GM21423 (cell line): ENCODE measurements at regions not wholly inside any gene's neighbourhood (a gene's known extent, or its start where the extent isn't known, plus 50 kb on each side); places are given as distances from the start of the nearest gene placed in this dataset.
A peak's percentile ranks its signal among the peaks of the same experiment; 100 is the strongest.
"Not testable (repeated sequence)": the region's sequence is repeated elsewhere in the genome, so short reads cannot be mapped to it uniquely, and the experiment has no call there.

ENCODE experiments used
- ATAC-seq: cut with Tn5 transposase; IDR thresholded peaks from one replicate; pipeline ENCODE4 v1.9.1; 2021; ENCODE audit warnings: mild to moderate bottlenecking, moderate library complexity; ENCODE audit not compliant: unreplicated experiment

DNA sequence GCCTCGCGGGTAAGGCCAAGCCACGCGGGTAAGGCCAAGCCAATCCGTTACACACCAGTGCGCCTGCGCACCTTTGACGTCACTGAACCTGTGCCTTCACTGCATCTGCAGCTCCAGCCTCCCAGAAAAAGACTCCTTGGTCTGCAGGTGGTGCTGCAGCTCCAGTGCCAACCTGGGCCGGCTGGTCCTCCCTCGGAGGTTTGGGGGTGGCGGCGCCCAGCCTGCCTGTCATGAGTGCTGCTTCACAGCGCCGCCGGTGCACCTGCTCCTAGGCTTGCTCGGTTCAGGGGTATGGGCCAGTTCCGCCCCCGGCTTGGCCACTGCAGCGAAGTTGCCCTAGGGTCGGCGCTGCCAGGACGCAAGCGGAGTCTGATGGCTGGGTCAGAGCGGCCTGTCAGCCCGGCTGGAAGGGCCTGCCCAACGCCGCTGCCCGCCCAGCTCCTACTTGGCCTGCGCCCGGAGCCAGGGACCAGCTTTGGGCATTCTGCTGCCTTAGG lies 146.6 kb downstream of the USP22 start:
- no peak for ATAC-seq

DNA sequence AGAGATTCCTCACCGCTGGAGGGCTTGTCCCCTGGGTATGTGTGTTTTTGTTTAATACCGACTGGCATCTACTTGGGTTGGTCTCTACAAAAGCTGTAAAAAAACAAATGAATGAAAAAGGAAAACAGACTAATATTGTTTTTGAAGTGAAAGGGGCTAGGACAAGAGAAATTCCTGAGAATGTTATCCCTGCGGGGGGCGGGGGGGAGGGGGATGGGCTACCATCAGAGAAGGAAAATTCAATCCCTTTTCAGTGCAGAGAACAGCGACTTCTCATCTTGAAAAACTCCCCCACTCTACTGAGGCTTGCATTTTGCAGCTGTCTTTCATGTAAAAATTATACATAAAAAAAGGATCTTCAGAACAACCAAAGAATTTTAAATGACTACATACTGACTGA lies 144.1 kb downstream of the USP22 start:
- ATAC-seq = not testable (repeated sequence)

DNA sequence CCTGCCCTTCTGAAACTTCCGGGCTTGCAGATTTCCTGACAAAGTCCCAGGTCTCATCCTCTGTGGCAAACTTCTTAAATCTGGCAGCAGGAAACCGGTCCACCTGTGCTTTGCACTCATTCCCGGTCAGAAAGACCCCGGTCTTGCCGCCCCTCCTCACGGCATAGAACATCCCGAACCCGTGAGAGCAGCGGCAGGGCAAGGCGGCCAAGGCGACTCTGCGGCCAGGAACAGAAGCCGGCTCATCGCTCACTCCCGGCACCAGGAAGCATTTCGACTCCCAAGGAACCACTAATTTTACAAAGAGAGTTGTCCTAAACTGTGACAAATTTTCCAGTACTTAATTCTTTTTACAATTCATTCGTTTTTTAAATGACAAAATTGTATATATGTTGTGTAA lies 140.3 kb downstream of the USP22 start:
- not testable (repeated sequence) for ATAC-seq

DNA sequence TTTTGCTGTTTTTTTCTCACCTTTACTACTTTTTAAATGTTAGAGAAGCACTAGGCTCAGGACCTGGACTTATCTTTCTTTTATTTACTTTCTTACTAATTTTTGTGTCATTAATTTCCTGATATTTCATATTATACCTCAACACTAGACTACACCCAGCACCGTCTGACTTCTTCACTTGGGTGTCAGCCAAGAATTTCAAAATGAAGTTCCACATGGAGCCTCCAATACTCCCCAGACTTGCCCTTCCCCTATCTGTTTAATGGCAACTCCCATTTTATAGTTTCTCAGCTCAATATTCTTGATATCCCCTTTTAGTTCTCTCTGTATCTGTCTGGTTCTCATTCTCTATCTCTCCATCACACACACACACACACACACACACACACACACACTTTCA lies 139.3 kb downstream of the USP22 start:
- not testable (repeated sequence) for ATAC-seq

DNA sequence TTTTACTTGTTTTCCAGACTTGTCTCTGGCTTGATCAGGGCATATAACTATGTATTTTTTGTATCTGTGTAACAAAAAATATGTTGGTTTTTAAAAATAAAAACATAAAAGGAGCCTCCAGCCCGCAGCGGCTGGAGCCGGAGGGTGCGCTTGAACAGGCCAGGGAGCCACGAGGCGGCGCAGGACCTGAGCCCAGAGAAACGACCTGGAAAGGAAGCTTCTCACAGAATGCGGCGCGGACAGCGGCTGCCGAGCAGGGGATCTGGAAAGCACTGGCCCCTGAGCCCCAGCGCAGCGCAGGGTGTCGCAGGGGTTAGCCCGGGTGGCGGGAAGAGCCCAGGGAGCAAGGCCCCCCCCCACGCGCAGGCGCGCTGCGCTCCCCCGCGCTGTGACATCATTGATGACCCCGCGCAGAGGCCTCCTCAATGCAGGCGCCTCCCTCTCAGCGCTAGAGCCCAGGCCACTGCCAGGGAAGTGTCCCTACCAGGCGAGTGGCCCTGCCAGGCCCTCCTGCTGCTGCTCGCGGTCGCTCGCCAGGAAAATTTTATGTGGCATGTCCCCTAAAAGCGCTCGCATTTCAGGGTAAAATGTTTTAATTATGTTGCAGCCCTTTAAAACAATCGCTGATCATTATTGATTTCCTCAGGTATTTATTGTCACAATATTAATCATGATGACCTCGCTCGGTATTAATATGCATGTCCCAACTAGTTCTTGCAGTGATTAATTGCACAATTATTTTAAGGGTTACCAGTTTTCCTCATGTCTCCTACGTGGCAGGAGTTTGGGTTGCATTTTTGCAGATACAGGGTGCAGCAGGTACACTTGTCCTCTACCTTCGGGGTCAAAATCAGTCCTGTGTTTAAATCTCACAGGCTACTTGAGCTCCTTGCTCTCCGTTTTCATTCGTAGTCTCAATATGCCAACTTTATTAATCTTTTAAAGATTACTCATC lies 134.2 kb downstream of the USP22 start:
- peak; percentile 95 for ATAC-seq

DNA sequence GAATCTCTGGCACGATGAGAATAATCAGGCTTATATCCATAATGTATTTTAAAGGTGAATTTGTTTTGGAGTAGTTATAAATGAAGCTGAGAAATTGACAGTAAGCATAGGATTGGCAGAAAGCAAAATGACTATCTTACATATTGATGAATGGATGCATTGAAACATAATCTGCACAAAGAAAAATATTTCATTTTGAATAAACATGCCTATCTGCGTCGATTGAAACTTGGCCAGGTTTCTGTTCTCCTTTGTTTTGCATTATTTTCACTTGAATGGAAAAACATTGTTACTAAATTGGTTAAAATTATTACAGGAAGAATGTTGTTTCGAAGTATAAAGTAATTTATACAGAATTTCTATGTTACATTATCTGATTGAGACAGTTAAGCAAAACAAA lies 128.2 kb downstream of the USP22 start:
- no peak for ATAC-seq

DNA sequence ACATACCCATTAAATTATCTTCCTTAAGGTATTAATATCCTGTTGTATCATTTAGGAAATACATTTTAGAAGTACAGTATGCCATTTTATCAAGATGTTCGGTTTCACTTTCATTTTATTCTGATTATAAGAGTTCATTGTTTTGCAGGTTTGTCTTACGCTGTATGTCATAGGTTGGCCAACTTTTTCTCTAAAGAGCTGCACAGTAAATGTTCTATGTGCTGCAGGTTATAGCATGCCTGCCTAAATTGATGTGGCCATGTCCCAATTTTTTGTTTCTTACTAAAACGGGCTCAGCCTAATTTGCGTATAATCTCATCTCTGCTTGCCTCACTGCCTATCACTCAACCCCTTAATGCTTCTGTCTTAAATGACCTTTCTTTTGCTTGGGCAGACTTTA lies 126.4 kb downstream of the USP22 start:
- ATAC-seq = no peak

DNA sequence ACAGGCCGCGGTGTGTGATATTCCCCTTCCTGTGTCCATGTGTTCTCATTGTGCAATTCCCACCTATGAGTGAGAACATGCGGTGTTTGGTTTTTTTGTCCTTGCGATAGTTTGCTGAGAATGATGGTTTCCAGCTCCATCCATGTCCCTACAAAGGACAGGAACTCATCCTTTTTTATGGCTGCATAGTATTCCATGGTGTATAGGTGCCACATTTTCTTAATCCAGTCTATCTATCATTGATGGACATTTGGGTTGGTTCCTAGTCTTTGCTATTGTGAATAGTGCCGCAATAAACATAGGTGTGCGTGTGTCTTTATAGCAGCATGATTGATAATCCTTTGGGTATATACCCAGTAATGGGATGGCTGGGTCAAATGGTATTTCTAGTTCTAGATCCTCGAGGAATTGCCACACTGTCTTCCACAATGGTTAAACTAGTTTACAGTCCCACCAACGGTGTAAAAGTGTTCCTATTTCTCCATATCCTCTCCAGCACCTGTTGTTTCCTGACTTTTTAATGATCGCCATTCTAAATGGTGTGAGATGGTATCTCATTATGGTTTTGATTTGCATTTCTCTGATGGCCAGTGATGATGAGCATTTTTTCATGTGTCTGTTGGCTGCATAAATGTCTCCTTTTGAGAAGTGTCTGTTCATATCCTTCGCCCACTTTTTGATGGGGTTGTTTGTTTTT lies 125.1 kb downstream of the USP22 start:
- not testable (repeated sequence) for ATAC-seq

DNA sequence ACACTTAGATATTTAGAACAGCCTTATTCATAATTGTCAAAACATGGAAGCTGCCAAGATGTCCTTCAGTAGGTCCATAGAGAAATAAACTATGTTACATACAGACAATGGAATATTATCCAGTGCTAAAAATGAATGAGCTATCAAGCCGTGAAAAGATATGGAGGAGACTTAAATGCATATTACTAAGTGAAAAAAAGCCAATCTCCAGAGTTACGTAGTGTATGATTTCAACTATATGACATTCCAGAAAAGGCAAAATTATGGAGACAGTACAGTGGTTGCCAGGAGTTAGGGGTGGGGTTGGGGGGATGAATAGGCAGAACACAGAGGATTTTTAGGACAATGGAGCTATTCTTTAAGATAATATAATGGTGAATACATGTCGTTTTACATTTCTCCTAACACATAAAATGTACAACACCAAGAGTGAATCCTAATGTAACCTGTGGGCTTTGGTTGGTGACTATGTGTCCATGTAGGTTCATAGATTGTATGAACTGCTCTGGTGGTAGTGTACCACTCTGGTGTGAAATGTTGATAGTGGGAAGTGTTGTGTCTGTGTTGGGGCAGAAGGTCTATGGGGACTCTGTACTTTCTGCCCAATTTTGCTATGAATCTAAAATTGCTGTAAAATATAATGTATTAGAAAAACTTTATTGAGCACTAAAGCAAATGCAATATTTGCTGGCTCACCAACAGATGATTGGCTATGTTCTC lies 122.6 kb downstream of the USP22 start:
- no peak for ATAC-seq

DNA sequence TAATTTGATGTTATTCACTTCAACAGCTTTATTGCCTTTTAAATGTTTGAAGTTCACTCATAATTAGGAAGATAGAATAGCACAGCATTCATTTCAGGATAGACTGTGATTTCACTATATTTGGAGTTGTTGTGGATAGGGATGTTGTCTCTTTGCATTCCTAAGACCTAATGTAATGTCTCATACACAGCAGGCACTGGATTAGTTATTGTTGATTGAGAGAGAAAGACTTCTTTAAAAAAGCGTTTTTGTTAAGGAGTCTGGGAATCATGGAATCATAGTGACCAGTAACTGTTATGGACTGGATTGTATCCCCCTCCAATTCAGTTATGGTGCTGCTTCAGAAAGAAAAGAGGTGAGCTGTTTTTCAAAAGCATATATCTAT lies 122.0 kb downstream of the USP22 start:
- ATAC-seq = no peak

DNA sequence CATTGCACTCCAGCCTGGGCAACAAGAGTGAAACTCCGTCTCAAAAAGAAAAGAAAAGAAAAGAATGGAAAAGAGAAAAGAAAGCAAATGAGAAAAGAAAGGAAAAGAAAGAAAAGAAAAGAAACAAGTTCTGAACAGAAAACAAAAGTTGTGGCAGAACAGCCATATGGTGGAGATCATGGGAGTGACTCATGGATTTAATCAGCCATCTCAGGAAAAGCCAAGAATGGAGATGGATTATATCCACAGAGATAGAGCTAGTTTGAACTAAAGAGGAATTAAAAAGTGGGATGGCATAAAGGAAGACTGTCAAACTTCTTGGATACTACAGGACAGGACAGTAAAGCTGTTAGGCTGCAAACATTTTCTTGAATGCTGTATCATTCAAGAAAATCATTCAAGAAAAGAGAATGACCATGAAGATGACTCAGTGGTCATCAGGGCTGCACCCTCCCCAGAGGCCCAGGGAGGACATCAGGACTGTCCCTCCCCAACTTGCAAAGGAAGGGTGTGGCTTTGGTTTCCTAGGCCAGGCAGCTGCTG lies 120.6 kb downstream of the USP22 start:
- no peak for ATAC-seq

DNA sequence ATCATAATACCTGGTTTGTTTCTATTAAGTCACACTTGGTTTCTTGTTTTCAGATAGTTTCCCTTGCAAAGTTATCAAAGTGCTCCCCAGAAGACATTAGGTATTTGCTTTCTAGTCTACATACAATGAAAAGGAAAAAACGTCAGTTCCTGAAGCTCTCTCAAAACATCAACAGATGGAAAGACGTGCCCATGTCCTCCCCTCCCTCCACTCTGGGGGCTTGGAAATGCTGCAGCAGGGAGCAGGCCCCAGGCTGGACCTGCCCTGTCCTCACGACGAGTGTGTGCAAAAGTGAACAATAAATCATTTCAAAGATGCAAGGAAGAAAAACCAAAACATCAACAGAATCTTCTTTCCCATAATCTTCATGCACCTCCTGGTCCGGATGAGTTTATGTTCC lies 118.5 kb downstream of the USP22 start:
- no peak for ATAC-seq

DNA sequence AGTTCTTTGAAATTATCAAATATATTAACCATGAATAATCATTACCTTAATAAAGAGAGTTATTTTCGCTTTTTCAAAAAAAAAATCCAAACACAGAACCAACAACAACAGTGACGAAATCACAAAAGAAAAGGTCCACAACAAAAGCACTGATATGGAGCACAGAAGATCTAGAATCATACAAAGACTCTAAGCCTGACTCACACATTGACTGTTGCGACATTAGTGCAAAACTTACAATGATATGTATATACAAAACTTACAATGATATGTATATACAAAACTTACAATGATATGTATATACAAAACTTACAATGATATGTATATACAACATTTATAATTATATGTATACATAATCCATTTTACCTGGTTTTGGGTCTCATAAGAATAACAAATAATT lies 117.7 kb downstream of the USP22 start:
- no peak for ATAC-seq

DNA sequence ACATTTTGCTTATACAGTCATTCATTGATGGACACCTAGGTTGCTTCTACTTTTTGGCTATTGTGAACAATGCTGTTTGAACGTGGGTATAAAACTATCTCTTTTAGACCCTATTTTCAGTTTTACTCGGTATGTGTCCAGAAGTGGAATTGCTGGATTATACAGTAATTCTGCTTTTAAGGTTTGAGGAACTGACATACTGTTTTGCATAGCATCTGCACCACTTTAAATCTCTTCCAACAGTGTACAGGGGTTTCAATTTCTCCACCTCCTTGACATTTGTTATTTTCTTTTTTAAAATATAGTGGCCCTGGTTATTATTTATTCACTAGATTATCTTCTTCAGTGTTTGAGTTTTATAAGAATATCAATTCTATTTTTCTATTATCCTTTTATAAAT lies 116.9 kb downstream of the USP22 start:
- ATAC-seq = no peak

DNA sequence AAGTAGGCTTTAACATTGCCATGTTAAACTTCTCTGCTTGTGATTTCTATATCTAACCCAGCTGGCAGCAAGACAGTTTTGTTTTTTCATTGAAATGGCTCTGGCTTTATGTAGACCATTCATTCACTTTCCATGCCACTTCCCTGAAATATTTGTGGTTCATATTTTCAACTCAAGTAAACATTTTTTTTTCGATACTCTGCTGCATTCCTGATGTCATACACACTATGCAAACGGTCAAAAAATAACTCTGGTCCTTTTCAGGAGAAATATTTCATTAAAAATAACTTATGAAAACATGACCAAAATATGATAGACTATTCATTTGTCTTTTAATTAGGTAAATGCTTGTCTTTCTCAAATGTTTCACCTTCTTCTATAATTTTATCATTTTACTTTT lies 116.3 kb downstream of the USP22 start:
- ATAC-seq = no peak

DNA sequence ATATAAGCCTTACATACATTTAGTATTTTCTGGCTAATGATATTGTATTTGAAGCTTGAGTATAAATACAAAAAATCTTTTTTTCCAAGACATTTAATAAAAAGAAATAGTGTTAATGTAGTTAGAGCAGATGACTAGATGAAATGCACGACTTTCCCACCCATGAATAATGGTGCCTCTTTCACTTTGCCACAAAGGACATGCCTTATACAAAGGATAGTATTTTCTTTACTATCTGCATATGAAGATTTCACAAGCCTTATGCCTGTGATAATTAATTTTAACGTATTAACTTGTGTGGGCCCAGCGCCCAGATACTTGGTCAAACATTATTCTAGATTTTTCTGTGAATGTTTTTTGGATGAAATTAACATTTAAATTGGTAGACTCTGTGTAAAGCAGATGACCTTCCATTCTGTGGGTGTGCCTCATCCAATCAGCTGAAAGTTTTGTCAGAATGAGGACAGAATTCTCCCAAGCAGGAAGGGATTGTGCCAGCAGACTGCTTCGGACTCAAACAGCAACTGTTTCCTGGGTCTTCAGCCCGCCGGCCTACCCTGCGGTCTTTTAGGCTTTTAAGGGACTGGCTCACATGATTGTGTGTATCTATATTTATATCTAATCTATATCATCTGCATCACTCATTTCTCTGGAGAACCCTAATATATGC lies 115.4 kb downstream of the USP22 start:
- no peak for ATAC-seq

DNA sequence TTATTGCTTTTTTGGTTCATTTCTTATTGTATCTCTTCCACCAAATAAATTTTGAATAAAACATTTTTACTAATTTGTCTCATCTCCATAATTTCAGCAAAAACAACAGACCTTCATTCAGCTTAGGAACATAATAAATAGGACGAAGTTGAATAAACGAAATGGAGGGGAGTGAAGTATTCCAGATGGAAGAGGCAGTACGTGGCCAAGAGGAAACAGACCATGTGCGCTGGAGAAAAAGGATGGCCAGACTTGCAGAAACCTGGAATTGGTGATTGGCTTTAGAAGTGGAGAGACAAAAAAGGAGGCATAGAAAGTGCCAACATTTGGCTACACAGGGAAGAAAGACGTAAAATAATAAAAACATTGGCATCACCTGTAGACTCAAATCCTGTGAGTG lies 113.5 kb downstream of the USP22 start:
- no peak for ATAC-seq

DNA sequence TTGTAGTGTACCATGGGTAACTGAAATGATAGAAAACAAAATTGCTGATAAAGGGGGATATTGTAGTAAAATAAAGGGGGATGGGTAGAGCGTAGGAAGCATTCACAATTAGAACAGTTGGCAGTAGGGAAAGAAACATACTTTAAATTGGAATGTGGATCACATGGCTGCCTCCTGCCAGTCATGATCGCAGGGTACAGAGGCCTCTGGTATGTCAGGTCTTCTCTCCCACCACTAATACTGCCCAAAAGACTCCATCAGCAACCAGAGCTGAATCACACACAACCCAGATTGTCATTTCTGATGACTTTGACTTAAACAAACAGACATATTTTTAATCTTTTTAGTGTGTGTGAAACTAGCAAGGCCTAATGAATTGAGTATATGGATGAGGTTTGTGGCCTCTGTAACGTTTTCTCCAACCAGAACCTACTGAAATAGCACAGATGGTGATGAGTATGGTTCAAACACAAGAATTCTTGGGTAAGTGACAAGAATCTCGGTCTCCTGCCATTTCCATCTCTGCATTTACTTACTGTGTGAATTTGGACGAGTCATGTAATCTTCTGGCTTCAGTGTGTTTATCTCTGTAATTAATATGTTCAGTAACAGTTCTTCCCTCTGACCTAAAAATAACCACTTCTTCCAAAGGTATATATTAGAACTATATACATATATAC lies 112.6 kb downstream of the USP22 start:
- no peak for ATAC-seq

DNA sequence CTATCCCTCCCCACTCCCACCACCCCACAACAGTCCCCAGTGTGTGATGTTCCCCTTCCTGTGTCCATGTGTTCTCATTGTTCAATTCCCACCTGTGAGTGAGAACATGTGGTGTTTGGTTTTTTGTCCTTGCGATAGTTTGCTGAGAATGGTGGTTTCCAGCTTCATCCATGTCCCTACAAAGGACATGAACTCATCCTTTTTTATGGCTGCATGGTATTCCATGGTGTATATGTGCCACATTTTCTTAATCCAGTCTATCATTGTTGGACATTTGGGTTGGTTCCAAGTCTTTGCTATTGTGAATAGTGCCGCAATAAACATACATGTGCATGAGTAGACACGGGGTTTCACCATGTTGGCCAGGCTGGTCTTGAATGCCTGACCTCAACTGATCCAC lies 109.8 kb downstream of the USP22 start:
- not testable (repeated sequence) for ATAC-seq

DNA sequence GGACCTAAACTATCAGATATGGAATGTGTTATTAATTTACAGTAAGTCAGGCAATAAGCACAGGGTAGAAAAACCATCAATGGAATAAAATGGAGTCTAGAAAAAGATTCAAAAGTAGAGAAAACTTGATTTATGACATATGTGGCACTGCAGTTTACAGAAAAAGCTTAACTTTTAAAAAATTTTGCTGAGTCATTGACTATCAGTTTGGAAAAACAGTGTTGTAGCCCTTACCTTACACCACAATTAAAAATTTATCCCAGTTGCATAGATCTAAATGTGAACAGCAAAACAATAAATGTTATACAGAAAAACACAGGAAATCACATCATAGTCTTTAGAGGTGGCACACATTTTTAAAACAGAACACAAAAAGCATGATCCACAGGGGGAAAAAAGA lies 108.5 kb downstream of the USP22 start:
- ATAC-seq = no peak
